Activated CD8-positive, alpha-beta memory T cell treated with anti-CD3 and anti-CD28 coated beads, Interleukin-2, amount 50 U/mL, for 4 hours (primary cell): ENCODE measurements at regions not wholly inside any gene's neighbourhood (a gene's known extent, or its start where the extent isn't known, plus 50 kb on each side); places are given as distances from the start of the nearest gene placed in this dataset.
"Not testable (repeated sequence)": the region's sequence is repeated elsewhere in the genome, so short reads cannot be mapped to it uniquely, and the experiment has no call there.

Experiments used
- DNase-seq: peaks from one replicate; pipeline ENCODE4 v3.0.0-alpha.2; 2020

- DNase-seq: no peak
Observed at GRCh38 chr7:146057958-146058357, 58.6 kb upstream of the CNTNAP2 start.

- no peak for DNase-seq
Observed at GRCh38 chr7:146054909-146055308, 61.7 kb upstream of the CNTNAP2 start.

GRCh38 chr7:146053492-146053891 is 63.1 kb upstream of the CNTNAP2 start:
- DNase-seq: no peak

GRCh38 chr7:146043310-146043709 is 73.3 kb upstream of the CNTNAP2 start:
- not testable (repeated sequence) for DNase-seq

GRCh38 chr7:146028251-146028750 is 88.3 kb upstream of the CNTNAP2 start:
- no peak for DNase-seq

GRCh38 chr7:146027243-146027642 is 89.4 kb upstream of the CNTNAP2 start:
- DNase-seq: no peak

- DNase-seq: no peak
Observed at GRCh38 chr7:146022776-146023175, 93.8 kb upstream of the CNTNAP2 start.

- not testable (repeated sequence) for DNase-seq
Observed at GRCh38 chr7:146019041-146020004, 97.3 kb upstream of the CNTNAP2 start.

GRCh38 chr7:146017366-146017765 is 99.2 kb upstream of the CNTNAP2 start:
- DNase-seq: not testable (repeated sequence)

GRCh38 chr7:146014154-146014553 is 102.4 kb upstream of the CNTNAP2 start:
- not testable (repeated sequence) for DNase-seq

- DNase-seq: no peak
Observed at GRCh38 chr7:146008293-146008692, 108.3 kb upstream of the CNTNAP2 start.

- no peak for DNase-seq
Observed at GRCh38 chr7:146004805-146005204, 111.8 kb upstream of the CNTNAP2 start.

GRCh38 chr7:146002431-146003078 is 114.0 kb upstream of the CNTNAP2 start:
- DNase-seq: no peak

- no peak for DNase-seq
Observed at GRCh38 chr7:146002008-146002407, 114.6 kb upstream of the CNTNAP2 start.

GRCh38 chr7:146000882-146001281 is 115.7 kb upstream of the CNTNAP2 start:
- no peak for DNase-seq

- no peak for DNase-seq
Observed at GRCh38 chr7:145989469-145989868, 127.1 kb upstream of the CNTNAP2 start.

GRCh38 chr7:145986248-145986874 is 130.2 kb upstream of the CNTNAP2 start:
- DNase-seq: no peak

- no peak for DNase-seq
Observed at GRCh38 chr7:145978769-145979168, 137.8 kb upstream of the CNTNAP2 start.

- DNase-seq: no peak
Observed at GRCh38 chr7:145959981-145960380, 156.6 kb upstream of the CNTNAP2 start.

- DNase-seq: no peak
Observed at GRCh38 chr7:145957160-145957890, 159.3 kb upstream of the CNTNAP2 start.

- no peak for DNase-seq
Observed at GRCh38 chr7:145951566-145951965, 165.0 kb upstream of the CNTNAP2 start.

- DNase-seq: no peak
Observed at GRCh38 chr7:145928937-145929336, 187.7 kb upstream of the CNTNAP2 start.

- DNase-seq: no peak
Observed at GRCh38 chr7:145919712-145920111, 196.9 kb upstream of the CNTNAP2 start.
